Glomerular endothelial cell (primary cell): ENCODE measurements at regions not wholly inside any gene's neighbourhood (a gene's known extent, or its start where the extent isn't known, plus 50 kb on each side); places are given as distances from the start of the nearest gene placed in this dataset.

Experiments used
- DNase-seq: peaks from one replicate; pipeline ENCODE4 v3.0.0-alpha.2; 2011; ENCODE audit warnings: low read depth, low spot score; ENCODE audit errors: extremely low read depth

DNA sequence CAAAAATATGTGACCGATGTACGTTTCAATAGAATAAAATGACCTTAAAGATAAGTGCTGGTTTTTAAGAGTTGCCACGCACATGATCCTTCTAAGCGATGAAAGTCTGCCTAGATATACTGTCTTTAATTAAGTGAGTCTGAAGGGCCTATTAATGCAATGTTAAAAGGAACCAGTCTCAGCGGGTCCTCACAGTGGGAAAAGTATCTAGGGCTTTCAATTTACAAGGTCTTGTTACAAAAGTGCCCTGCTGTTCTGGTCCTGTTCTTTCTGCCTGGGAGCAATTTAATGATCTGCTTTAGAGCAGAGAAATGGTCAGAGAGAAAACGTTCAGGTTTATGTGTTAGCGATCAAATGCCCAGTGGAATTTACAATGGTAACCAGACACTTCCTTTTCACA is 864.0 kb downstream of the KCNJ2 start:
- DNase-seq = no peak

DNA sequence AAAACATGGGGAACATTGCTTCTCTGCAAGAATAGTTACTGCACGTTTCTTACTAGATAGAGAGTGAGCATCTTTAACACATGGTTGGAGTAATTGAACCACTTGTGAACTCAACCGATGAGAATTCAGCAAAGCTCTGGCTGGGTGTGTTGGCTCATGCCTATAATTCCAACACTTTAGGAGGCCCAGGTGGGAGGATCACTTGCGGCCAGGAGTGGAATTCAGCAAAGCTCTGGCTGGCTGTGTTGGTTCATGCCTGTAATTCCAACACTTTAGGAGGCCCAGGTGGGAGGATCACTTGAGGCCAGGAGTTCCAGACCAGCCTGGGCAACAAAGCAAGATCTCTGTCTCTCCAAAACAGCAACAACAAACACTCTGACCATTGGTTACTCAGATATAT is 865.9 kb downstream of the KCNJ2 start:
- no peak for DNase-seq

DNA sequence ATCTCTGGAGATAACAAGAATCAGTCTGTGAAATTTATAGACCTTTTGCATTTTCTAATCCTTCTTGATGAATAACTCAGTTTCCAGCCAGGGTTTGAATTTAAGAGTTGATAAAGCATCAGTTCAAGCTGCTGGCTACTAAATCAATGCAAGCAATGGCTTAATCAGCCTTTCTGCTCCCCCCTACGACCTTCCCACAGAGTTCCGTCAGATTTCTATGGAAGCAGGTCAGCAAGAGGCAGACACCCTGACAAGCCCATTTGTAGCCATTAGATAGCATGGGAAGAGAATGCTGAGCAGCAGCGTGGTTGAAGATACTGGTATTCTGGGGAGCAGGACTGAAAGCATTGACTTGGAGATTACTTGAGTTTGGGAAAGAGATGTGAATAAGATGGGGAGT is 868.1 kb downstream of the KCNJ2 start:
- no peak for DNase-seq

GRCh38 chr17:71039391-71039790 is 870.1 kb downstream of the KCNJ2 start:
- no peak for DNase-seq

DNA sequence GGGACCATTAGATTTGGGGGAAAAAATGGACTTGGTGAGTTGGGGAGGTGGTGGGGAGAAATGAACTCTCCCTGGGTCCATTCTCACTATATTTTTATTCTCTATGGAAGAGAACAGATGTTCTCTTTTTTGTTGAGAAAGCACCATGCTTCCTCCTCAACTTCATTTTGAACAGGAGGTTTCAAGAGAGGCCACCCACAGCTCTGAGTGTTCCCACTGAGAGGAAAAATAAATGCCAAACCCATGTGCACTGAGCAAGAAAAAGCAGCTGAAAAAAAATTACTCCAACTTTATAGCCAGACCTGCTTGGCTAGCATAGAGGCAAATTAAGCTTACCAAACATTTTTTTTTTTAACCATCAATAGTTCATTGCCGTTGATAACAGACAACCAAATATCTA is 883.6 kb downstream of the KCNJ2 start:
- no peak for DNase-seq

GRCh38 chr17:71055128-71055527 is 885.8 kb downstream of the KCNJ2 start:
- no peak for DNase-seq

GRCh38 chr17:71057448-71057847 is 888.1 kb downstream of the KCNJ2 start:
- no peak for DNase-seq

GRCh38 chr17:71057938-71058337 is 888.6 kb downstream of the KCNJ2 start:
- no peak for DNase-seq

DNA sequence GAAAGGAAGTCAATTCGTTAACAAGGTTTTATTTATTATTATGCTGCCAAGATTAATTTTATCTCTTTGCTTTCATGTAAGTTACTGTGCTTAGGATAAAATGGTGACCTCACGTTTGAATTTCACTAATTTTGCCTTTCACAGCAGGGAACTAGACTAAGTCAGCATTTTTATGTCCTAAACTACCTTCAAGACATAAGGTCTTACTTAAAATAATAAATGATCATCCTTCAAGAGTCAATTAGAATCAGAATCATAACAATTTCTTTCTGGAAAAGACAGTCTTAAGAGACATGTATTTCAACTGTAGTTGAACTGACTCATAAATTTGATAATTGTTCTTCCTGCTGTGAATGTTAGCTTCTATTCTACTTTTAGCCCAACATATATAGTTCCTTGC is 893.8 kb downstream of the KCNJ2 start:
- DNase-seq = no peak

- DNase-seq = no peak
Observed at GRCh38 chr17:71063559-71063958, 894.2 kb downstream of the KCNJ2 start.

GRCh38 chr17:71067669-71068407 is 898.5 kb downstream of the KCNJ2 start:
- no peak for DNase-seq

GRCh38 chr17:71068408-71068750 is 899.0 kb downstream of the KCNJ2 start:
- DNase-seq = no peak

DNA sequence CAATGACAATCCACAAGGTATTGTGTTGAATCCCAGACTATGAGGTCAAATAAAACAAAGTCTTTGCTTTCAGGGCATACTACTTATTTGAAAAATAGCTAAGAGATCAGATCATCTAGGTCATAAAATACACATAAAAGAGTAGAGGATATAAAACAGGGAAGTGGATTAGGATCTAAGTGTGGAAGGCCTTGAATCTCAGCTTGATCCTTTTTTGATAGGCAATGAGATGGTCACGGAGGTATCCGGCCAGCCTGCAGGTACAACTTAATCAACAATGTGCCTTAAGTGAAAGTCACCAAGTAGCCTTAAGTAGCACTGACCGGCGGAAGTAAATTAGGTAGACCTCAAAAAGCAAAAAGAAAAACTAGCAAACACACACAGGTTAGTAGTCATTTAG is 901.7 kb downstream of the KCNJ2 start:
- DNase-seq = no peak

DNA sequence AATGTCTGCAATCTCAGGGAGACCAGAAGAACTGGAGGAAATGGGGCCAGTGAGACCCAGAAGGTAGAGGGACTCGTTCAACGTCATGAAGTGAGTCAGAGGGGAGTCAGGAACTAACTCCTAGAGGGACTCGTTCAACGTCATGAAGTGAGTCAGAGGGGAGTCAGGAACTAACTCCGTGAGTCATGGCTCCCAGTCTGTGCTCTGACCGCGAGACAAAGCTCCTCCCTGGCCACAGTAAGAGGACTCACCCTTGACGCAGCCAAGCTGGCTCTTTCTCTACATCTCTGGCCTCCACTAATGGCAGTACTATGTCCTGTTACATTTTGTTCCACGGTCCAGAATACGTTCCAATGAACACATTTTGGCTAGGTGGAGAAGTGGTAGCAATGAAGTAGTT is 902.5 kb downstream of the KCNJ2 start:
- no peak for DNase-seq

DNA sequence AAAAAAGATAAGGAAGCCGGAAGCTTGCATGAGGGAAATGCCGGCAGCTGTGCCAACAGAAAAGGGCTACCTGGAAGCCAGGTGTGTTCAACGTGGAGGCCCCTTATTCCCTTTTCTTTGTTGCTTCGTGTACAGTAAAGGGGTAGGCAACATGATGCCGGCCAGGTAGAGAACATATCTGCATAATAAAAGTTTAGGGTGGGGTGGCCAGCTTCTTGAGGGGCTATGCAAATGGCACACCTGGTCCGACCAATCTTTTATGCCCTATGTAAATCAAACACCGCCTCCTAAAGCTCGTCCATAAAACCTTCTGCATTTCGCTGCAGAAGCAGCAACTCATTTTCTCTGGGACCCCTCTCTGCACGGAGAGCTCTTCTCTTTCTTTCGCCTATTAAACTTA is 911.6 kb downstream of the KCNJ2 start:
- DNase-seq = no peak

GRCh38 chr17:71081666-71082065 is 912.3 kb downstream of the KCNJ2 start:
- no peak for DNase-seq

DNA sequence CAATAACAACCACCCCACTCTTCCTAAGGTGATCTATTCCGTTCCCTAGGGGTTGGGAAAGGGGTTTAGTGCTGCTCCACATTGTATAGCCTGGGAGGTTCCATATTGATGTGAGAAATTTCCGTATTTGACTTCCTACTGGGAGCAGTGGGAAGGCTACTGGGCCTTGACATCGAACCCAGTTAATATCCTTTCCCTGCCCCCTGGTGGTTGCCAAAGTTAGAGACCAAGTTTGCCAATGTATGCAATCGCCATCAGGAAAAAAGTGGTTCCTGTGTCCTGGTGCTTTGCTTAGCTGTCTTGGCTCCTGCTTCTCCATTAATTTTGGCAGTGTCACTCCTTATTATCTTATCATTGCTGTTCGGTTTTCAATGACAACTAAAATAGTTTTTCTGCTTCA is 914.9 kb downstream of the KCNJ2 start:
- DNase-seq = no peak

GRCh38 chr17:71084838-71085237 is 915.5 kb downstream of the KCNJ2 start:
- no peak for DNase-seq

GRCh38 chr17:71085238-71086033 is 916.1 kb downstream of the KCNJ2 start:
- DNase-seq = no peak

DNA sequence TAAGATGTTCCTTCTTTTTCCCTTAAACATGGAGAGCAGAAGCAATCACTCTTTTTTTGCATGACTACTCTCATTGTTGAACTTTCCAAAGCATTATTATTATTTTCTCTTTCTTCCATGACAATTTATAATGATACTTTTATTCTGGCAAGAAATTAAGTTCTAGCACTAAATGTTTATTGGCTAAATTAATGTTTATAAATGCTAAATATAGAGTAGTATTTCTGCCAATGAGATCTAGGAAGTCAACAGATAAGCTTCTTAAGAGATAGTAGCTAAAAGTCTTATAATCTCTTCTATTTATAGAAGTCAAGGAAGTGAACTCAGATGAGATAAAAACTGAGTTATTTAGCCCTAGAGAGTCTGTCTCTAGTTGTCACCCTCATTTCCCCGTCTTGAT is 920.1 kb downstream of the KCNJ2 start:
- no peak for DNase-seq

DNA sequence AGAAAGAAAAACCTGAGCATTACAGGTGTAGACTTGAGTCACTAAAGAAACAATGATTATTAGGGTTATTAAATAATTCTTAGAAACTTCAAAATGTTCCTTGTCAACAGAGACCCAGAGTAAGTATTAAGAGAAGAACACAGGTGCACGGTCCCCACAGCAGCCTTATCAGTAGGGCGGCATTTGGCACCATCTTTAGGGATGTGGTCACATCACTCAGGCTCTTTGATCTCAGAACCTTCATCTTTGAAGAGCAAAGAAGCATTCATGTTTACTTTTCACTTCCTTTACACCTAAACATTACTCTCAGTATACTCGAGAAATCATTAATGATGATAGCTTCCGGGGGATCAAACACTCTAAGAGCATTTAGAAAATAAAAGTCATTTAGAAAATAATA is 928.7 kb downstream of the KCNJ2 start:
- DNase-seq = no peak

DNA sequence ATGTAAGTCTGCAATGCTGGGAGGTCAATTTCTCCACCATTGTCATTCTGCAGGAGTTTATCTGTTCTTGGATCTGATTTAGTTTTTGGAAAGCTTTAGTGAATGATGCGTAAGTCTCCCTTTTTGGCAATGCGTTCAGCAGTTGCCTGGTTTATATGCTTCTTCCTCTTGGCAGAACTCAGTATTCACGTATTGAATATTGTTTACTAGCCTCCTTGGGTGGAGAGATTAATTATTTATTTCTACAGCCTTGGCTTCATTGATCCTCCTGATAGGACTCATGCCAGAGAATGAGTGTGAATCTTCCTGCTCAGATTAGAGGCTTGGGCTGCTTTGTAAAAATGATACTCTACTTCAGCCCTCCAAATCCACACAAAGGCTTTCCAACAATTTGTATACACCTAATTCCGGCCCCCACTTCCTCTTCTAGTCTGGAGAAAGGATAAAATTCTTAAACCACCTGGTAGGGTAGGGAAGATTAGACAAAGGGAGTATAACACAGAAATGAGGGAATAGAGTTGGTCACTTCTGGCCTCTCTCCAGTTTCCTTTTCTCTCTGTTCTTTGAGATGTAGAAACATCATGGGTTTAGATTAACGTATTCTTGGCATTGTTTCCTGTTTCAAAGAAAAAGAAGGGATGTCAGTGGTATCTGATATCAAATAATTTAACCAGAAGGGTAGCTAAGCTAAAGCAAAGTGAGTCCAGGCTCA is 929.8 kb downstream of the KCNJ2 start:
- no peak for DNase-seq
